GM21381 (cell line): ENCODE measurements at regions not wholly inside any gene's neighbourhood (a gene's known extent, or its start where the extent isn't known, plus 50 kb on each side); places are given as distances from the start of the nearest gene placed in this dataset.

Experiments
- ATAC-seq: cut with Tn5 transposase; IDR thresholded peaks from one replicate; pipeline ENCODE4 v1.9.1; 2021; ENCODE audit warnings: mild to moderate bottlenecking, moderate library complexity; ENCODE audit not compliant: unreplicated experiment

DNA sequence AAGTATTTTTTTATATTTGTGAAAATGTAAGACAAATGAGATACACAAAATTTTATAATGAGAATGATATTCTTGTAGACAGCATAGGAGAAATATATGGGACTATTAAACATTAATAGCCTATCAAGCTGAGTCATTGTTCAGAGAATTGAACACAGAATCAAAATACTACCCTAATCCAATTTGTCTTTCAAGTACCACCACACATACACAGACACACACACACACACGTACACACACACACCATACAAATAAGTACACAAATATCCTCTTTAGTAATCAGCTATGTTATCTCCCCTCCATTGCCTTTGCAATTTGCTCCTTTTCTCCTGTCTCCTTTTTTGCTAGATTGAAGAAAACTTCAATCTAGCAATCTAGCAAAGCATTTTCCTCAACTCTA is 499.3 kb downstream of the FOXG1 start:
- no peak for ATAC-seq

DNA sequence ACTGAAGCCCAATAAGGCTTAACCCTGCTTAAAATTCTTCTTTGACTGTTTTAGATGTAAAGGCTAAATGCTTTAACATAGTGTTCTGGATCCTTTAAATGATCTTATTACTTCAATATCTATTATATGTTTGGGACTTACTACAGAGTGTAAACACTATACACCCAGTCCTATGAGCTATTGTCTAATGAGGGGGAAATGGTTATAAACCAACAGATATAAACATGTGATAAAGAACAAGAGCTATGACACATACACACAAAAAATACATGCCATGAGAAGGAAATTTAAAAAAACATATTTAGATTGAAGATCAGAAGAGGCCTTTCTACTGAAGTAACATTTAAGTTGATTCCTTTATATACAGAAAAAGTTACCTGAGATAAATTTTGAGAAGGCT is 505.1 kb downstream of the FOXG1 start:
- ATAC-seq = no peak

DNA sequence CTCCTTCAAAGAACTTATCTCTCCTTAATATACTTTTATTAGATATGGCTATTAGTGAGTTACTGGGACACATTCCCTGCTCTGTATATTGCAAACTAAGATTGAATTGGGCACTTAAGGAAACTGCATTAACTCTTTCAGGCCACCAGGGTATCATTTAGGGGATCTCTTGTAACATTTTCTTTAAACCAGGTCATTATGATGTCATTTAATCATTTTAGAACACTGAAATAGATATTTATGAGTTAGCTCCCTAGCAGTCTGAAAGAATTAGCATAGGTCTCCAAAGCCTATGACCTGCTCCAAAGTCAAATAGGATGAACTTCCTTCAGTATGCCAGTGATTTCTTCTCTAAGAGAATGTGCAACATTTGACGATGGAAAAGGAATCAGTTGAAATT is 506.9 kb downstream of the FOXG1 start:
- no peak for ATAC-seq

DNA sequence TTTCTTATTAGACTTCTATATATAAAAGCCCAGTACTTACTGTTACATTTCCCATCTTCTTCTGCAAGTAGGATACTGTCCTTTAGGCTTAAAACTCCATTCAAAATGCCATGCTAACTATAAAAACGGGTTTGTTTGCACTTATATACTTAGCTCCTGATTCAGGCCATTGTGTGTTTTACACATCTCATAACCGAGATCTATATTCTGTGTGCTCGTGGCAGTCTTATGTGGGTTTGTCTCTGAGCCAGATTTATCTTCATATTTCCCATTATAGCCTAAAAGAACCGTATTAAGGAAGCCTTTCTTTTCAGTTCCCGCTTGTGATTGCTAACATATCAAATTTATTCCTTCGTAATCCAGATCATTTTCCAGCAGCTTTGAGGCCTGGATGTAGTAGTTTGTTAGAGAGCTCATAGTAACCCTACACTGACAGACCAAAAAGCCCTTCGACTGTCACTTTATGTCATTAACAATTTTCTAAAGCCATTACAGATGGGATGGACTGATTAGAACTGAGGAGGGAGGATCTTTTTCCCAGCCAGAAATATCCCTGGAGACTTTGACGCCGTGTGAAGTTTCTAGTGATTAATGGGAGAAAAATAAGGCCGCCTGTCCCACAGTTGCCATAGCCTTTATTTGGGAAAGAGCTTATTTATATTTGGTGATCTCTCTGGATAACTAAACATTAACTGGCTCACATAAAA is 508.5 kb downstream of the FOXG1 start:
- no peak for ATAC-seq

DNA sequence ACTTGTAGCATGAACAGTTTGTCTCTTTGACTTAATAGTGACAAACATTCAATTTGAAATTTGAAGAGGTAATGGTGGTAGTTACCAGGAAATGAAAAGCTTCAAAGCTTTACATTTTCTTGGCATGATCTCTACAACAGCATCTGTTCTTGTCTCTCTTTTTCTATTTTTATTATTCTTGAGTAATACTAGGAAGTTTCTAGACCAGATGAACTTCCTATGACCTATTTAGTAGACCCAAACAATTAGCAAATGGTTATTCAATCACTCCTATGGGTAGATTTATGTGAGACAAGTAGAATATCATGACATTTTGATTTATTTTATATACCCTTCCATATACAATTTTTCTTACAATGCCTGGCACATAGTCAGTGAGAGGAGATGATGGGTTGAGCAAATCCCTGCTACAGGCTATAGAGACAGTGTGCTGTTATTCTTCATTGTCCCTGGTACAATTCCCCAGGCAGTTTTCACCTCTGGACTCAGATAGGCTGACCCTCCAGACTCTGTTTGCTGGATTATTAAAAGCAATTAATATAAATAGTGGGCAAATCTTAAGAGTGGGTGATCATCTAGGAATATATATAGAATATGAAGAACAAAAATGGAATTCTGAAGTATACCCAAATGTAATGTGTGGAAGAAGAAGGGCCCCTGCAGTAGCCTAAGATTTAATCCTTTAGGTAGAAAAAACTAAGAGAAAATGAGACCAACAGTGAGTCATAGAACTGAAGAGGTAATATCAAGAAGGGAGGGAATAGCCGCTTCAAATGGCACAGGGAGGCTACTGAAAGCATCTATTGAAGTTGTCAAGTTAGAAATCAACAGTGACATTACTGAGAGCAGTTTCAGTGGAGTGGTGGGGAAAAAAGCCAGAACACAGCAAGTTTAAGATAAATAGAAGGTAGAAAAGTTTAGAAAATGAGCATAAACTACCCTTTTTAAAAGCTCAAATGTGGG is 512.0 kb downstream of the FOXG1 start:
- no peak for ATAC-seq

DNA sequence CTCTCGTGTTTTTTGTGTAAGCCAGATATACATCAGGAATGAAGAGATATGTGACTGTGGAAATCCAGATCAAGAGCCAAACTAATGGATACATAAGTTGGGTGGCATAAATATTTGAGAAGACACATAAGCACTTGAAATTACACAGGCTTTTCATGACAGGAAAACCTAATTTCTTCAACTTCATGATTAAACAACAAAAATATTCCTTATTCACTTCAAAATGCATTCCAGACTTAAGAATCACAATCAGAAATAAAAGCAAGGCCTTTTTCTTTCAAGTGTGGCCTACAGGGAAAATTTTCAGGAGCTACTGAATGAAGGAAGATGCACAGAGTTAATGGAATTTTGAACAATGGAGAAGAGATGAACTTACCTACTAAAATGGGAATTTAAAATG is 515.6 kb downstream of the FOXG1 start:
- ATAC-seq = no peak

DNA sequence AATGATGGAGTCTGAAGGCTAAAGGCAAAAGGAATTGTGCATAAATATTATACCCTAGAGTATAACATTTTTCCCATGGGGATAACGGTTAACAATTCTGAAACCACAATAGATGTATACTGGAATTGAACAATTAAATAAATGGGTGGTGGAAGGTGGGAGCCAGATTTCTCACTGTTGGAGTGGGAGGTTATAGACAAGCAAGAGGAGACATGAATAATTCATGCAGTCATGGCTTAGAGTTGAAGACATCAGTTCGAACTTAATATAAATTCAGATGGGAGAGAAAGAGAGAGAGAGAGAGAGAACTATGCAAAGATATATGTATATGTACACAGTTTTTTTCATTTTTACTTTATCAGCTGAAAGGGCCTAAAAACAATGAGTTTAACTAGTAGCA is 523.9 kb downstream of the FOXG1 start:
- no peak for ATAC-seq

DNA sequence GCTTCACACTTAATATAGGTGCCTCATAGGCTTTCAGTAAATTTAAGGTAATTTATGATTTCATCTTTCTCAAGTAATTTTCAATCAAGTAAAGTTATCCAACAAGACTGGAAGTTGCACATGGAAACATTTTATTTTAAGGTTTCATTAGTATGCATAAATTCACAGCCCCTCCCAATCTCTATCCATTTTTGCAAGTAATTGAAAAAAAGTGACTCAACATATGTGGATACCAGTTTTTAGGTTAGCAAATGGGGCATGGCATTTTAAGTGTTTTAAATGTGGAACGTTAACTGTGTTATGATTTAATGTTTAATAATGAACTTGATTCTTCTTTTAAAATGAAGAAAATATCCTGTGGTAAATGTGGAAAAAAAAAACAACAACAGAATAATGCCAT is 532.8 kb downstream of the FOXG1 start:
- no peak for ATAC-seq

DNA sequence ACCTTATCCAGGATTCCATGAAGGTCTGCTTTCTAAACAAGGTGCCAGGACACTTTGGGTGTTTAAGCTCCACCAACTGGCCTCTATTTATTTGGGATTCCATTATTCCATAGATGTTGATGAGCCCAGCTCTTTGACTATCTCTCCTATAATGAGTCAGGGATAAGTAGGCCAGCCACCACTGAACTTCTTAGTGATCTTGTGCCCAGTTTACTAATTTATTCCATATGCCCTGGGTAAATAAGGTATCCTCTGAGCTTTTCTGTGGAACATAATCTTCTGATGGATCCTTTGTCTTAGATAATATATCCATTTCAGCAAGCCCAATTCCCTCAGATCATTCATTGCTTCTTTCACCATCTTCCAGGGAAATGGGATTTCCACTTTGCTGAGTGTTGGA is 535.0 kb downstream of the FOXG1 start:
- no peak for ATAC-seq

DNA sequence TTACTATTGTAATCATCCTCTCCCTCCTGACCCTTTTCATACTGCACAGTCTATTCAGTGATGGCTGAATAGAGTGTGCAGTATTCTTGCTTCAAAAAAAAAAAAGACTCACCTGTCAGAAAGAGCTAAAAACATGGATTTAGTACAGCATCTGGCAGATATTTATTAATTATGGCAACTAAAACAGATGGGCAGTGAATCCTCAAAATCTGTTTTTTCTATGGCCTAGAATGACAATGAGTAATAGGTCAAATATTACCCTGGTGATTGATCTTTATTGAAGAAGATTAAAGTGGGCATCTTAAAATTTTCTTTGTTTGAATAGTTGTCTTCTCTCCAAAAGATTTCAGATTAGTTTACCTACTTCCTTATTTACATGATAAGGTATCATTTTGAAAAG is 543.6 kb downstream of the FOXG1 start:
- no peak for ATAC-seq

DNA sequence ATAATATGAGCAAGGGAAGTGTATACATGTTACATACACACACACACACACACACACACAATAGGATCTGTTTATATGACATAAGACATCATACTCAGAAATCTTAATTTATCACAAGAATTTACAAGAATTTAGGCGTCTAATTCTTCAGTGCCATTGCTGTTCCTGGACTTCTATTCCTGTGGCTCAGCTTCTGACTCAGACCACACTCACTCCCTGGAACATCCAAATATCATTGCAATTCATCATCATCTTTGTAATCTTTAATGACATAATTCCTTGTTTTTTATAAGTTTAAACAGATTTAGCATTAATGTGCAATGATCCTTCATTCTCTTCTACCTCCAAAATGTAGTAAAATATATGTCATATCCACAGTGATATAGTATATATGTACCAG is 544.2 kb downstream of the FOXG1 start:
- no peak for ATAC-seq

DNA sequence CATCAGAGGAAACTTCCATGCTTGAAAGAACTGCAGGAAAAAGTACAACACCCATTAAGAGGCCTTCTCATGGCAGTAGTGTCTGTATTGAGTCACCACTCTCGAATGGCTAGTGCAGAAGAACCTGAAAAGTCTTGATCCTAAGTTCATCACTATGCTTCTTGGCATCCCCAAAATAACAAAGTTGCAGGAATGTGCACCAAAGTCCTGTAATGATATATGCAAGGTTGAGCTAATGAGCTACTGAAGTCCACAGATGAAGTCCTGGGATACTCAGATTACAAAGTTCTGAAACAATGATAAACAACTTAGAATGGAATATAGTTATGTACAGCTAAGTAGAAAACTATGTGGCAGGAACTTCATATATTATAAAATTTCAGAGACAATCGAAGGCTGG is 545.4 kb downstream of the FOXG1 start:
- ATAC-seq = no peak

DNA sequence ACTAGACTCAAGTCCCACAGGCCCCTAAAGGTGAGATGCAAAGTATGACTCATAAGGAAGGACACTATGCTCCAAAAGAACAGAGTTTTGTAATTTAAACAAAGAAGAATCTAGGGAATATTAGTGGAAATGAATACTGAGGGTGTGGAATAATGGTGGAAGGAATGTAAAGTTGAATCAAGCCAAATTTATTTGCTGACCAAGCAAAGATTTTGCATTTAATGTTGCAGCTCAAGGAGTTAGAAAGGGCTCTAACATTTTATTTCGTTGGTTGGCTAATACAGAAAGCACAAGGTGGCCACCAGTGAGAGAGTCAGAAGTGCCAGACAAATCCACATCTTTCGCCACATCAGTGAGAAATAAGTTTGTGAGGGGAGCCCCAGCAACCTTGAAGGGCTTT is 550.3 kb downstream of the FOXG1 start:
- no peak for ATAC-seq

DNA sequence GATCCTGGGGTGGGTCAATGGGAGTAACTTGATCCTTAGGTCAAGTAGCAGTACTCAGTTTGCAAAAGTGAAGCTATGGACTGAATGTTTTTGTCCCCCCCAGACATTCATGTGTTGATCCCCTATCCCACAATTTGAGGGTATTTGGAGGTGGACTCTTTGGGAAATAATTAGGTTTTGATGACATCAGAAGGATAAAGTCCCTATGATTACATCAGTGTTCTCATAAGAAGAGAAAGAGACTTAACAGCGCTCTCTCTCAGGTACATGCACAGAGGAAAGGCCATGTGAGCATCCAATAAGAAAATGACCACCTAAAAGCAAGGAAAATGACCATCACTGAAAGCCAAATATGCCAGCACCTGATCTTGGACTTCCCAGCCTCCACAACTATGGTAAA is 550.8 kb downstream of the FOXG1 start:
- ATAC-seq = no peak

DNA sequence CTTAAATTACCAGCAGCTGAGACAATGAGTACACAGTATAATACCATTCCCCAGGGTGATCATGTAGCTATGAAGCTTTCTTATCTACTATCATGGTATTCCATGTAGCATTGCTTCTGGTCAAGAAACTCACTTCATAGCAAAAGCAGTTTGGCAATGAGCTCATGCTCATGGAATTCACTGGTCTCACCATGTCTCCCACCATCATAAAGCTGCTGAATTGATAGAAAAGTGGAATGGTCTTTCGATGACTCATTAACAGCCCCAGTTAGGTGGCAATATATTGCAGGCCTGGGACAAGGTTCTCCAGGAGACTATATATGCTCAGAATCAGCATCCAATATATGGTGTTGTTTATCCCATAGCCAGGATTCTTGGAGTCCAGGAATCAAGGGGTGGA is 553.7 kb downstream of the FOXG1 start:
- no peak for ATAC-seq

DNA sequence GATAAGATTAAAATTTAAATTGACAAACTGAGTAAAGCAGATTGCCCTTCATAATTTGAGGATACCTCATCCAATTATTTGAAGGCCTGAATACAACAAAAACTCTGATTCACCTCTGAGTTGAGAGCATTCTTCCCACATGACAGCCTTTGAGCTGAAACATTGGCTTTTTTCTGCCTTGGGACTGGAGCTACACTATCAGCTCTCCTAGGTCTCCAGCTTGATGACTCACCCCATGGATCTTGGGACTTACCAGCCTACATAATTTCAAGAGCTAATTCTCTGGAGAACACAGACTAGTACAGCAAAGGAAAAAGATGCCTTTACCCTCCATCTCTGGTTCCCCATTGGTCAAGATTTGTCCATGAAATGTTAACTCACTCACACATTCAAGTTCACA is 555.1 kb downstream of the FOXG1 start:
- no peak for ATAC-seq

DNA sequence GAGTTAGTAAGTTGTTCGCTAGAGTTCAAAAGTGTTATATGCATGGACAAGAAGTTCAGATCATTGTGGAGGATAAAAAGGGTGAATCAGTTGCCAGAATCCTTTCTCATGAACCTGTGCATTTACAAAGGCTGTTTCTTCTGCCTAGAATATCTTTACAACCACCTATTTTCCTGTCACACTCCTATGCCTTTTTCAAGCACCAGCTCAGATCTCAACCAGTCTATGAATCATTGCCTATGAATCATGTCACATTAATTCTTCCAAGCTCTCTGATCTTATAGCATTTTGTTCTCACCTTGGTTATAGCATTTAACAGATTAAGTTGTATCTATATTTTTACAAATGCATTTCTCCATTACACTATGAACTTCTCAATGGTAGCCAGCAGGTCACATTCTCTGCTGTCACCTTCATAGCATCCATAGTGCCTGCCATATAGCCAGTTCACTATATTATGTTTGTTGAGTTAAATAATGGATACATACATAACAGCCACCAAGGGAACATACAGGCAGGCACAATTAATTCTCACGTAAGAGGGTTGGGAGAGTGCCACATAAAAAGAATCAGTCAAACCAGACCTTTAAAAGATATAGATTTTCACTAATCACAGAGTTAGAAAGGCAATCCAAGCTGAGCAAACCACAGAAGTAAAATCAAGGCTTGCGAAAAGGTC is 573.0 kb downstream of the FOXG1 start:
- ATAC-seq = no peak

DNA sequence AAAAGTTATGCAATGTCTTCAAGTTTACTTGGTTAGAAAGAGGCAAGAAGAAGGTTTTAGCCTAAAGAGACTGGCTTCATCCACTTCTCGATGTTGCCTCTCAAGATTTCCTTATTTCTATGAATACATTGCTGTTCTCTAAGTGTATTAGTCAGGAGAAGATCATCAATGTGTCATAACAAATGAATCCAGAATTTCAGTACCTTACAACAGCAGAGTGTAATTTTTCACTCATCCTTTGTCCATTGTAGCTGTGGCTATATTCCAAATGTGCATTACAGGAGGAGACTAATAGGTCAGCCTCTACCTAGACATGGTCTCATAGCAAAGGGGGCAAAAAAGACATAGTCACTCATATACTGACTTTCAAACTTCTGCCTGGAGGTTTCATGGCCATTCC is 579.1 kb downstream of the PRKD1 start:
- no peak for ATAC-seq

DNA sequence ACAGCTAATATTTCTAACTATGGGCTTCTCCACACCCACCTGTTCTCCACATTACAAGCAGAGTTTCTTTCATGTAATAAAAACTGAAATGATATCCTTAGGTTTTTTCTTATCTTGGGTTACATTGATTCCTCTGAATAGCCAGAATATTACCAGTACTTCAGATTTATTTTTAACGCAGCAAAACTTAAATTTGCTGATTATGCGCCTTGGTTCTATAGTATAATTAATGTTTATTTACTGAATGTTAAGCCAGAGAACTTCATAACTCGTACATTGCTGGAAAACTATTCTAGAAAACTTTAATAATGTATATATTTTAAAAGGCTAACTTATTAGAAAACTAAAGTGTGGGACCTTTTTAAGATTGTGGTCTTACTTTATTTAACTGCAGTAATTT is 577.2 kb downstream of the PRKD1 start:
- no peak for ATAC-seq

DNA sequence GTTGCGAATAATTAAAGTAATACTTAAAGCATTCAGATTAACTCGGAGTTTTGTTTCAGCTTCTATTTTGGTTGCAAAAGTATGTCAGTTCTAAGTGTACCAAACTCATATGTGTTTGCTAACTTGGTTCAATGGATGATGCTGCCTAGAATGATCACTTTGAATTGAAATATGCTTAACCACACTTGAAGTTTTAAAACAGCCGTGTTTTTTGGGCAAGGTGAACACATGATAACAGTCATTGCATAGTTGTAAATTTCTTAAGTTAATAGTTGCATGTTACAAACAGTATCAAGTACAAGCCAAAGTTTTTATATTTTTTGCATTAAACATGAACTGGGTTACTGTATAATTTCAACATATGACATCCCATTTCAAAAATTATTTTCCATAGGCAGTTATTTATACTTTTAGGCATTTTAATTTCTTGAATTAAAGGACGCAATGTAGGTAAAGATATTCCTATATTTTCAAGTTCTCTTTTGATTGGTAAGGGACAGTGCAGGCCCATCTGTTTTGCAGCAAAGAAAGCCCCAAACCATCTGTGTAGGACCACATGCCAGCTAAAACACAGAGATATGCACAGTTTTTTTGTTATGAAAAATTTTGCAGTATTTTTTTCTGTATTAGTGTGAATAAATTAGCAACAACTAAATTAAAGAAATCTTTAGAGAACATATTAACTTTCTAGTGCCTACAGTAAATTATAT is 575.5 kb downstream of the PRKD1 start:
- ATAC-seq = no peak

DNA sequence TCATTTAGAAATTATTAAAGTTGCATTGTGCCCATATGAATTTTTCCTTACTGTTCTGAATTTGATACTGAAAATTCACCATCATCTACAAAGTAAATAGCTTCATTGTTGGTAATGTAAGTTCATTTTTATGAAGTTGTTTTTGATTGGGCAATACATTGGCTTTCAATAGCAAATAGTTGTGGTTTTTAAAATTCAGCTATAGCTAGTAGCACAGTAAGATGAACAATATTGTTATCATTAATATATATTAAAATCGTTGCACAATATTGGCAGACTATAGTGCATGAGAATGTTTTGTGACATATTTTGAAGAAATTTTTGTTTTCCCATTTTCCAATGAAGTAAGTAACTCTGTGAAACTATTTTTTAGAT is 575.0 kb downstream of the PRKD1 start:
- ATAC-seq = no peak
